Mucosa of rectum (tissue), 2 donors: ENCODE measurements at regions not wholly inside any gene's neighbourhood (a gene's known extent, or its start where the extent isn't known, plus 50 kb on each side); places are given as distances from the start of the nearest gene placed in this dataset.

Source experiments
- H3K27ac ChIP-seq, 2 donors: one replicate each; pipeline ENCODE4 v1.7.0; 2013; ENCODE audit warnings: inconsistent platforms in 2 of 2, low read depth in 2 of 2, low read length in 2 of 2
- H3K27me3 ChIP-seq, 2 donors: one replicate each; pipeline ENCODE4 v1.7.0; 2013; ENCODE audit warnings: low read length in 2 of 2; ENCODE audit not compliant: control insufficient read depth in 2 of 2, insufficient read depth in 2 of 2
- H3K36me3 ChIP-seq, 2 donors: one replicate each; pipeline ENCODE4 v1.7.0; 2013; ENCODE audit warnings: low read length in 2 of 2; ENCODE audit not compliant: control insufficient read depth in 2 of 2, insufficient read depth in 2 of 2
- H3K4me1 ChIP-seq, 2 donors: one replicate each; pipeline ENCODE4 v1.7.0; 2013; ENCODE audit warnings: low read length in 2 of 2, mild to moderate bottlenecking in 1 of 2; ENCODE audit not compliant: control insufficient read depth in 2 of 2, insufficient read depth in 2 of 2
- H3K4me3 ChIP-seq, 2 donors: one replicate each; pipeline ENCODE4 v1.7.0; 2013; ENCODE audit warnings: low read length in 2 of 2
- H3K9ac ChIP-seq, 2 donors: one replicate each; pipeline ENCODE4 v1.7.0; 2013; ENCODE audit warnings: low read length in 2 of 2, low read depth in 1 of 2, mild to moderate bottlenecking in 1 of 2
- H3K9me3 ChIP-seq, 2 donors: one replicate each; pipeline ENCODE4 v1.7.0; 2013; ENCODE audit warnings: low read length in 2 of 2; ENCODE audit not compliant: control insufficient read depth in 2 of 2
- donor health status: healthy.
- donor health status: Normal muscosa, but diverticular disease.

- H3K27ac ChIP-seq = no peak overlapping the region
- no peaks in the 10 kb centered on the region for H3K4me1 ChIP-seq
- H3K9me3 ChIP-seq = peaks cover 2 to 3% of the 10 kb centered on the region in 2 donors
- H3K36me3 ChIP-seq = no peaks in the 10 kb centered on the region
- H3K9ac ChIP-seq = no peak overlapping the region
- H3K27me3 ChIP-seq = no peaks in the 10 kb centered on the region
- H3K4me3 ChIP-seq = no peak overlapping the region
Observed at GRCh38 chr10:131616040-131616439, 284.8 kb upstream of the PPP2R2D start.

GRCh38 chr10:131617113-131617858 is 283.5 kb upstream of the PPP2R2D start:
- no peak overlapping the region for H3K27ac ChIP-seq

GRCh38 chr10:131618587-131619267 is 282.1 kb upstream of the PPP2R2D start:
- Histone ChIP-seq H3K4me3 (no peak overlapping the region), H3K27ac (no peak overlapping the region), H3K4me1 (no peaks in the 10 kb centered on the region), H3K36me3 (no peaks in the 10 kb centered on the region), H3K9ac (no peak overlapping the region), H3K27me3 (no peaks in the 10 kb centered on the region), H3K9me3 (peaks cover 2% of the 10 kb centered on the region in 2 donors)

More at GRCh38 chr10:131617113-131617858, 283.5 kb upstream of the PPP2R2D start:
- Histone ChIP-seq H3K36me3 (no peaks in the 10 kb centered on the region), H3K27me3 (no peaks in the 10 kb centered on the region), H3K9me3 (peaks cover 2 to 3% of the 10 kb centered on the region in 2 donors), H3K9ac (no peak overlapping the region), H3K4me1 (no peaks in the 10 kb centered on the region), H3K4me3 (no peak overlapping the region)

- no peaks in the 10 kb centered on the region for H3K4me1 ChIP-seq
- no peak overlapping the region for H3K27ac ChIP-seq
- no peak overlapping the region for H3K4me3 ChIP-seq
- H3K9me3 ChIP-seq = no peaks in the 10 kb centered on the region
- no peak overlapping the region for H3K9ac ChIP-seq
- no peaks in the 10 kb centered on the region for H3K36me3 ChIP-seq
- no peaks in the 10 kb centered on the region for H3K27me3 ChIP-seq
Observed at GRCh38 chr10:131620314-131620713, 280.5 kb upstream of the PPP2R2D start.

- H3K9ac ChIP-seq = no peak overlapping the region
- H3K9me3 ChIP-seq = no peaks in the 10 kb centered on the region
- H3K4me3 ChIP-seq = no peak overlapping the region
- no peaks in the 10 kb centered on the region for H3K36me3 ChIP-seq
- no peaks in the 10 kb centered on the region for H3K27me3 ChIP-seq
- no peak overlapping the region for H3K27ac ChIP-seq
- no peaks in the 10 kb centered on the region for H3K4me1 ChIP-seq
Observed at GRCh38 chr10:131620904-131621303, 279.9 kb upstream of the PPP2R2D start.

GRCh38 chr10:131621784-131622624 is 278.8 kb upstream of the PPP2R2D start:
- H3K4me3 ChIP-seq = no peak overlapping the region
- no peaks in the 10 kb centered on the region for H3K36me3 ChIP-seq
- no peaks in the 10 kb centered on the region for H3K27me3 ChIP-seq
- H3K4me1 ChIP-seq = no peaks in the 10 kb centered on the region
- no peak overlapping the region for H3K9ac ChIP-seq
- no peak overlapping the region for H3K27ac ChIP-seq
- H3K9me3 ChIP-seq = no peaks in the 10 kb centered on the region

GRCh38 chr10:131625041-131625440 is 275.8 kb upstream of the PPP2R2D start:
- Histone ChIP-seq H3K27me3 (no peaks in the 10 kb centered on the region), H3K27ac (no peak overlapping the region), H3K4me3 (no peak overlapping the region), H3K9me3 (peaks cover 0 to 2% of the 10 kb centered on the region in 2 donors), H3K36me3 (no peaks in the 10 kb centered on the region), H3K9ac (no peak overlapping the region), H3K4me1 (no peaks in the 10 kb centered on the region)

- no peaks in the 10 kb centered on the region for H3K4me1 ChIP-seq
- H3K36me3 ChIP-seq = no peaks in the 10 kb centered on the region
- no peak overlapping the region for H3K4me3 ChIP-seq
- H3K9me3 ChIP-seq = peaks cover 0 to 6% of the 10 kb centered on the region in 2 donors
- H3K27ac ChIP-seq = no peak overlapping the region
- no peak overlapping the region for H3K9ac ChIP-seq
- no peaks in the 10 kb centered on the region for H3K27me3 ChIP-seq
Observed at GRCh38 chr10:131626274-131626673, 274.5 kb upstream of the PPP2R2D start.

- Histone ChIP-seq H3K9me3 (peaks cover 0 to 6% of the 10 kb centered on the region in 2 donors), H3K9ac (no peak overlapping the region), H3K27ac (no peak overlapping the region), H3K4me3 (no peak overlapping the region), H3K36me3 (no peaks in the 10 kb centered on the region), H3K27me3 (no peaks in the 10 kb centered on the region), H3K4me1 (no peaks in the 10 kb centered on the region)
Observed at GRCh38 chr10:131629026-131629770, 271.6 kb upstream of the PPP2R2D start.
